HL-60 (cell line): ENCODE measurements at regions not wholly inside any gene's neighbourhood (a gene's known extent, or its start where the extent isn't known, plus 50 kb on each side); places are given as distances from the start of the nearest gene placed in this dataset.

Experiments
- DNase-seq, 2 experiments: peaks; one replicate each; pipeline ENCODE4 v3.0.0-alpha.2; 2010 to 2020; ENCODE audit warnings: low read depth in 1 of 2, low spot score in 1 of 2
- H3K27ac ChIP-seq: fragments of 250-450 bp; sonication (Bioruptor Pico); replicated peaks from 2 replicates; pipeline ENCODE4 v1.5.1; 2020; ENCODE audit warnings: mild to moderate bottlenecking, moderate library complexity
- H3K27me3 ChIP-seq: fragments of 250-450 bp; sonication (Bioruptor Pico); 2 replicates; pipeline ENCODE4 v1.5.1; 2021; ENCODE audit warnings: mild to moderate bottlenecking, moderate library complexity; ENCODE audit not compliant: insufficient read depth, poor library complexity, severe bottlenecking
- H3K4me3 ChIP-seq: replicated peaks from 2 replicates; pipeline ENCODE4 v1.5.1; 2011; ENCODE audit warnings: mild to moderate bottlenecking, control low read depth, low read length; ENCODE audit not compliant: insufficient read depth
- GABPA ChIP-seq: IDR thresholded peaks from 2 replicates; pipeline ENCODE4 v1.6.1; 2012; ENCODE audit warnings: low read depth
- POLR2AphosphoS5 ChIP-seq: IDR thresholded peaks from 2 replicates; pipeline ENCODE4 v1.6.1; 2012; ENCODE audit warnings: low read depth
- SPI1 ChIP-seq: IDR thresholded peaks from 2 replicates; pipeline ENCODE4 v1.6.1; 2012; ENCODE audit warnings: low read depth, mild to moderate bottlenecking, borderline replicate concordance
- TF ChIP-seq, protein P1 (sequence below): IDR thresholded peaks from one replicate; pipeline ENCODE4 v1.5.1; 2011; ENCODE audit warnings: low read length, control low read depth, inconsistent platforms; ENCODE audit not compliant: insufficient read depth
- TF ChIP-seq, protein P2 (sequence below): IDR thresholded peaks from 2 replicates; pipeline ENCODE4 v1.6.1; 2012; ENCODE audit warnings: low read depth; ENCODE audit not compliant: insufficient replicate concordance

DNA sequence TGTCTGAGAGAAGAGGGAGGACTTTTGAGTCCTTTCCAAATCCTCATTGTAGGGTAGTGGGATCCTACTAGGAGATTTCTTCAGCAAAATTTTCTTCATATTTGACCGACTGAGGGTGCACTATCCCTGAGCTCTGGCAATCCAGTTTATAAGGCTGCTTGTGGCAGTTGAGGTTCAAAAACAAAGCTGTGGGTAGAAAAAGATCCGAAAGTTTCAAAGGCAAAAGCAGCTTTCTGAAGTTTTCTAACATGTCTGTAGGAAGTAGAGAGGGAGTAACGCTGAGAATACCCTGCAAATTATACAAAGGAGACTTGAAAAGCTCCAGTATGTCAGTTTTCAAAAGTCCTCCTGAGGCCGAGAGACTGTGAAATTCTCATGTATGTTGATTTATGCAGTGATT, 1039.3 kb upstream of the PIK3C3 start:
- Histone ChIP-seq H3K4me3 (no peak overlapping the region), H3K27me3 (no peaks in the 10 kb centered on the region), H3K27ac (no peak overlapping the region)
- TF ChIP-seq POLR2AphosphoS5 (no peak), SPI1 (no peak), GABPA (no peak)
- TF ChIP-seq, protein P1, sequence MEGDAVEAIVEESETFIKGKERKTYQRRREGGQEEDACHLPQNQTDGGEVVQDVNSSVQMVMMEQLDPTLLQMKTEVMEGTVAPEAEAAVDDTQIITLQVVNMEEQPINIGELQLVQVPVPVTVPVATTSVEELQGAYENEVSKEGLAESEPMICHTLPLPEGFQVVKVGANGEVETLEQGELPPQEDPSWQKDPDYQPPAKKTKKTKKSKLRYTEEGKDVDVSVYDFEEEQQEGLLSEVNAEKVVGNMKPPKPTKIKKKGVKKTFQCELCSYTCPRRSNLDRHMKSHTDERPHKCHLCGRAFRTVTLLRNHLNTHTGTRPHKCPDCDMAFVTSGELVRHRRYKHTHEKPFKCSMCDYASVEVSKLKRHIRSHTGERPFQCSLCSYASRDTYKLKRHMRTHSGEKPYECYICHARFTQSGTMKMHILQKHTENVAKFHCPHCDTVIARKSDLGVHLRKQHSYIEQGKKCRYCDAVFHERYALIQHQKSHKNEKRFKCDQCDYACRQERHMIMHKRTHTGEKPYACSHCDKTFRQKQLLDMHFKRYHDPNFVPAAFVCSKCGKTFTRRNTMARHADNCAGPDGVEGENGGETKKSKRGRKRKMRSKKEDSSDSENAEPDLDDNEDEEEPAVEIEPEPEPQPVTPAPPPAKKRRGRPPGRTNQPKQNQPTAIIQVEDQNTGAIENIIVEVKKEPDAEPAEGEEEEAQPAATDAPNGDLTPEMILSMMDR: no peak
- TF ChIP-seq, protein P2, sequence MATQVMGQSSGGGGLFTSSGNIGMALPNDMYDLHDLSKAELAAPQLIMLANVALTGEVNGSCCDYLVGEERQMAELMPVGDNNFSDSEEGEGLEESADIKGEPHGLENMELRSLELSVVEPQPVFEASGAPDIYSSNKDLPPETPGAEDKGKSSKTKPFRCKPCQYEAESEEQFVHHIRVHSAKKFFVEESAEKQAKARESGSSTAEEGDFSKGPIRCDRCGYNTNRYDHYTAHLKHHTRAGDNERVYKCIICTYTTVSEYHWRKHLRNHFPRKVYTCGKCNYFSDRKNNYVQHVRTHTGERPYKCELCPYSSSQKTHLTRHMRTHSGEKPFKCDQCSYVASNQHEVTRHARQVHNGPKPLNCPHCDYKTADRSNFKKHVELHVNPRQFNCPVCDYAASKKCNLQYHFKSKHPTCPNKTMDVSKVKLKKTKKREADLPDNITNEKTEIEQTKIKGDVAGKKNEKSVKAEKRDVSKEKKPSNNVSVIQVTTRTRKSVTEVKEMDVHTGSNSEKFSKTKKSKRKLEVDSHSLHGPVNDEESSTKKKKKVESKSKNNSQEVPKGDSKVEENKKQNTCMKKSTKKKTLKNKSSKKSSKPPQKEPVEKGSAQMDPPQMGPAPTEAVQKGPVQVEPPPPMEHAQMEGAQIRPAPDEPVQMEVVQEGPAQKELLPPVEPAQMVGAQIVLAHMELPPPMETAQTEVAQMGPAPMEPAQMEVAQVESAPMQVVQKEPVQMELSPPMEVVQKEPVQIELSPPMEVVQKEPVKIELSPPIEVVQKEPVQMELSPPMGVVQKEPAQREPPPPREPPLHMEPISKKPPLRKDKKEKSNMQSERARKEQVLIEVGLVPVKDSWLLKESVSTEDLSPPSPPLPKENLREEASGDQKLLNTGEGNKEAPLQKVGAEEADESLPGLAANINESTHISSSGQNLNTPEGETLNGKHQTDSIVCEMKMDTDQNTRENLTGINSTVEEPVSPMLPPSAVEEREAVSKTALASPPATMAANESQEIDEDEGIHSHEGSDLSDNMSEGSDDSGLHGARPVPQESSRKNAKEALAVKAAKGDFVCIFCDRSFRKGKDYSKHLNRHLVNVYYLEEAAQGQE: no peak
- no peak for DNase-seq

DNA sequence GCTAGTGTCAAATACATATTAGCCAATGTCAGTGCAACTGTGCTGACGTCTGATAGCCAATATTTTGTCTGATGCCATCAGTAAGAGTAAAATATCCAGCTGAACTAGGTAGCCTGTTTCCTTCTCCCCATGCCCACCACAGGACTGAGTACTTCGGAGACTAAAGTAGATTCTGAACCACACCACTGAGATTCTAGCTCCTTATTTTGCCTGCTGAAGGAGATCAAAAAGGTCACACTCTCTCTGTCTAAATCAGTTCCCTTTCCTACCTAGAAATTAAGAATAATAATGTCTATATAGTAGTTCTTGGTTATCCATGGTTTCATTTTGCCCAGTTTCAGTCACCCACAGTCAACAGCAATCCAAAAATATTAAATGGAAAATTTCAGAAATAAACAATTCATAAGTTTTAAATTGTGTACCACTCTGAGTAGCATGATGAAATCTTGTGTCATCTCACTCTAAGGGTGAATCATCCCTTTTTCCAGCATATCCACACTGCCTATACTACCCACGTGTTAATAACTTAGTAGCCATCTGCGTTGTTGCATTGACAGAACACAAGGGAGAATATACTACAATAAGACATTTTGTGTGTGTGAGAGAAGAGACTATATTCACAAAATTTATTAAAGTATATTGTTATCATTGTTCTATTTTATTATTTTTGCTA, 1043.3 kb upstream of the PIK3C3 start:
- no peaks in the 10 kb centered on the region for H3K27me3 ChIP-seq
- no peak overlapping the region for H3K4me3 ChIP-seq
- DNase-seq: no peak
- TF ChIP-seq POLR2AphosphoS5 (no peak), GABPA (no peak), SPI1 (no peak)
- TF ChIP-seq, protein P2: no peak
- TF ChIP-seq, protein P1: no peak
- H3K27ac ChIP-seq: no peak overlapping the region

DNA sequence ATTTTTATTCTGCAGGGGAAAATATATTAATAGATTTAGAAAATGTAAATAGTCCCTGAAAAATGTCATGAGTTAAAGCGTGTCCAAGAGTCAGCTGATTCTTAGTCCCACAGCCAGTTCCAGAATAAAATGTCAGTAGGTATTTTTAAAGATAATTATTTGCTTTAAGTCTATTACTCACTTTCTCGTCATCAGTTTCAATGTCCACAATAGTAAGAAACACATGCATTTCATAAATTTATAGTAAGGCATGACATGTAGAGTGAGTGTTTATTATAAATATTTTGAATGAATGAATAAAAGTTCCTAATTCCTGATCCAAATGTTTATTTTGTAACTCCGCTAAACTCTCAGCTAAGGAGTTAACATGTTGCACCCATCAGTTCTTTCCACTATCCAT, 1044.0 kb upstream of the PIK3C3 start:
- no peak overlapping the region for H3K4me3 ChIP-seq
- no peak for DNase-seq
- no peaks in the 10 kb centered on the region for H3K27me3 ChIP-seq
- TF ChIP-seq SPI1 (no peak), POLR2AphosphoS5 (no peak), GABPA (no peak)
- TF ChIP-seq, protein P2: no peak
- TF ChIP-seq, protein P1: no peak
- H3K27ac ChIP-seq: no peak overlapping the region
